ENCODE measurements at regions not wholly inside any gene's neighbourhood (a gene's known extent, or its start where the extent isn't known, plus 50 kb on each side); places are given as distances from the start of the nearest gene placed in this dataset.
"Not testable (repeated sequence)": the region's sequence is repeated elsewhere in the genome, so short reads cannot be mapped to it uniquely, and the experiment has no call there.

- TF ChIP-seq CTCF (conservative IDR thresholded peaks at IDR 0.05), result no peak
- no peak overlapping the region for H3K27ac ChIP-seq
These were observed 90.0 kb downstream of the RMI1 start for GRCh38 chr9:84070590-84070989.

- no peak overlapping the region for H3K27ac ChIP-seq
- TF ChIP-seq CTCF (conservative IDR thresholded peaks at IDR 0.05), result no peak
These were observed 92.1 kb downstream of the RMI1 start for GRCh38 chr9:84072621-84073180.

GRCh38 chr9:84075004-84075403 is 94.4 kb downstream of the RMI1 start:
- no peak overlapping the region for H3K27ac ChIP-seq
- no peak for TF ChIP-seq CTCF (conservative IDR thresholded peaks at IDR 0.05)

GRCh38 chr9:84076384-84076783 is 95.8 kb downstream of the RMI1 start:
- no peak for TF ChIP-seq CTCF (conservative IDR thresholded peaks at IDR 0.05)

GRCh38 chr9:84077816-84078215 is 97.2 kb downstream of the RMI1 start:
- not testable (repeated sequence) for H3K27ac ChIP-seq

More at GRCh38 chr9:84076384-84076783, 95.8 kb downstream of the RMI1 start:
- no peak overlapping the region for H3K27ac ChIP-seq

GRCh38 chr9:84079994-84080393 is 99.4 kb downstream of the RMI1 start:
- no peak for TF ChIP-seq CTCF (conservative IDR thresholded peaks at IDR 0.05)

GRCh38 chr9:84101964-84102632 is 121.5 kb downstream of the RMI1 start:
- H3K27ac ChIP-seq, result peak overlapping the region; percentile 78
- TF ChIP-seq CTCF (conservative IDR thresholded peaks at IDR 0.05), result no peak

More at GRCh38 chr9:84079994-84080393, 99.4 kb downstream of the RMI1 start:
- H3K27ac ChIP-seq, result no peak overlapping the region

GRCh38 chr9:84103651-84104377 is 123.2 kb downstream of the RMI1 start:
- no peak overlapping the region for H3K27ac ChIP-seq
- TF ChIP-seq CTCF (conservative IDR thresholded peaks at IDR 0.05), result no peak
